ENCODE measurements at regions not wholly inside any gene's neighbourhood (a gene's known extent, or its start where the extent isn't known, plus 50 kb on each side); places are given as distances from the start of the nearest gene placed in this dataset.

- Histone ChIP-seq H4K8ac (ENCODE audit: extremely low read depth, insufficient read depth, low read length) (no peak overlapping the region), H3K9ac (replicated peaks in 1 of 4; ENCODE audit: extremely low read depth in 1 of 4, low read depth in 3 of 4, low read length in 3 of 4) (no peak overlapping the region), H2AFZ (ENCODE audit: low read length) (no peak overlapping the region), H3K27me3 (replicated peaks in 1 of 4; ENCODE audit: control insufficient read depth in 3 of 4, extremely low read depth in 1 of 4, insufficient read depth in 3 of 4, low read length in 3 of 4) (peaks cover 0 to 1% (median 0%) of the 10 kb centered on the region in 4 experiments; a peak in 1 of 7 replicates), H3K79me1 (ENCODE audit: low read depth, low read length) (no peaks in the 10 kb centered on the region), H3K4ac (replicated peaks; ENCODE audit: insufficient read length, low read depth, low read length) (no peak overlapping the region), H3K27ac (ENCODE audit: low read depth, low read length) (no peak overlapping the region), H3K36me3 (ENCODE audit: control insufficient read depth in 2 of 4, insufficient read depth in 4 of 4, low read length in 3 of 4) (no peaks in the 10 kb centered on the region), H3K56ac (replicated peaks; ENCODE audit: insufficient read length, low read depth, low read length) (no peak overlapping the region), H2BK5ac (ENCODE audit: low read depth, low read length) (no peak overlapping the region), H3K79me2 (ENCODE audit: control insufficient read depth in 1 of 2, insufficient read depth in 2 of 2, low read length in 2 of 2) (no peaks in the 10 kb centered on the region), H4K20me1 (replicated peaks in 1 of 2; ENCODE audit: control insufficient read depth in 1 of 2, insufficient read depth in 2 of 2, low read length in 2 of 2) (no peaks in the 10 kb centered on the region), H3K4me1 (replicated peaks in 1 of 4; ENCODE audit: control insufficient read depth in 3 of 4, insufficient read depth in 4 of 4, low read length in 3 of 4) (no peaks in the 10 kb centered on the region), H3K14ac (ENCODE audit: insufficient read length) (no peak overlapping the region), H2BK120ac (replicated peaks; ENCODE audit: low read depth, low read length) (no peak overlapping the region), H2AK5ac (ENCODE audit: low read depth, low read length) (no peak overlapping the region), H3K9me3 (ENCODE audit: insufficient read depth in 2 of 2, low read depth in 1 of 2, low read length in 1 of 2) (no peaks in the 10 kb centered on the region), H4K91ac (replicated peaks; ENCODE audit: insufficient read length, low read length) (no peak overlapping the region), H2BK12ac (ENCODE audit: low read depth, low read length) (no peak overlapping the region), H3K4me3 (ENCODE audit: extremely low read depth in 1 of 4, insufficient read depth in 2 of 4, low read depth in 3 of 4, low read length in 4 of 4) (no peak overlapping the region), H3K4me2 (ENCODE audit: insufficient read depth in 1 of 2, low read depth in 2 of 2, low read length in 2 of 2) (no peak overlapping the region), H4K5ac (ENCODE audit: insufficient read length, low read depth, low read length) (no peak overlapping the region), H3K18ac (ENCODE audit: extremely low read depth, low read length) (no peak overlapping the region), H3K23me2 (ENCODE audit: low read depth, low read length) (no peaks in the 10 kb centered on the region), H2BK15ac (ENCODE audit: low read length) (no peak overlapping the region), H2BK20ac (ENCODE audit: low read length) (no peak overlapping the region), H3K23ac (ENCODE audit: insufficient read length) (no peak overlapping the region)
- ChIA-PET POLR2A (ENCODE audit: partially characterized antibody) (no interaction called here), CTCF (ENCODE audit: partially characterized antibody) (interaction anchor here (0.7 kb wide), 1 partner anchor 508 kb away, joined by 3 read pairs; no protein-coding TSS in a partner anchor)
- FAIRE-seq (no peak), DNase-seq (ENCODE audit: low read depth in 1 of 2, low spot score in 2 of 2) (no peak)
- 100% methylated on average over 2 of the region's 2 CpGs; no CpG with 5 or more reads in 1 of the 2 experiments for WGBS, 2 experiments (ENCODE audit: extremely low coverage in 1 of 2, insufficient coverage in 1 of 2, insufficient read length in 1 of 2, insufficient replicate concordance in 2 of 2, low coverage in 1 of 2, low lambda C conversion rate in 2 of 2, missing lambda C conversion rate in 1 of 2)
- TF ChIP-seq MAFK (IDR thresholded peaks at IDR 0.05; ENCODE audit: low read depth, low read length) (no peak), YY1 (IDR thresholded peaks at IDR 0.05; ENCODE audit: low read depth, low read length) (no peak), EGR1 (IDR thresholded peaks at IDR 0.05; ENCODE audit: borderline replicate concordance, low read depth, low read length) (no peak), NANOG (IDR thresholded peaks at IDR 0.05; ENCODE audit: insufficient read depth, low read depth, low read length, poor library complexity, severe bottlenecking) (no peak), FOSL1 (IDR thresholded peaks at IDR 0.05; ENCODE audit: insufficient read depth, low read depth, low read length) (no peak), HDAC2 (IDR thresholded peaks at IDR 0.05; ENCODE audit: borderline replicate concordance in 1 of 2, low read depth in 2 of 2, low read length in 2 of 2) (no peak), ZNF274 (IDR thresholded peaks at IDR 0.05; ENCODE audit: borderline replicate concordance, extremely low read depth, low read length) (no peak), POLR2A (IDR thresholded peaks at IDR 0.05; ENCODE audit: control extremely low read depth in 1 of 2, low read depth in 2 of 2, low read length in 2 of 2) (no peak), SIN3A (conservative IDR thresholded peaks at IDR 0.05 in 1 of 2, IDR thresholded peaks at IDR 0.05 in 1 of 2; ENCODE audit: low read depth in 1 of 2, low read length in 2 of 2) (no peak)
Observed at GRCh38 chr1:172976222-172977041, 74.3 kb downstream of the TNFSF18 start.

All from H1 (cell line).